ENCODE measurements at regions not wholly inside any gene's neighbourhood (a gene's known extent, or its start where the extent isn't known, plus 50 kb on each side); places are given as distances from the start of the nearest gene placed in this dataset.

GRCh38 chr3:154851644-154852043, 228.5 kb upstream of the MME start:
- Histone ChIP-seq H3K36me3 (no peaks in the 10 kb centered on the region), H3K27ac (no peak overlapping the region), H3K4me1 (no peaks in the 10 kb centered on the region), H3K4me3 (replicated peaks in 1 of 3) (no peak overlapping the region), H3K9me3 (no peaks in the 10 kb centered on the region), H3K27me3 (no peaks in the 10 kb centered on the region)
- DNase-seq, result no peak
- TF ChIP-seq CTCF (IDR thresholded peaks at IDR 0.05), result no peak
- TF ChIP-seq POLR2A (IDR thresholded peaks at IDR 0.05), result no peak
- intact Hi-C loops (cut with DNase I), result no loop called here

- H3K36me3 ChIP-seq, result no peaks in the 10 kb centered on the region
- intact Hi-C loops (cut with DNase I), result no loop called here
- no peaks in the 10 kb centered on the region for H3K27me3 ChIP-seq
- TF ChIP-seq CTCF (IDR thresholded peaks at IDR 0.05) (no peak), POLR2A (IDR thresholded peaks at IDR 0.05) (no peak)
- H3K4me3 ChIP-seq (replicated peaks in 1 of 3), result no peak overlapping the region
- no peaks in the 10 kb centered on the region for H3K4me1 ChIP-seq
- no peak for DNase-seq
- 94 to 95% methylated on average over 2 of the region's 2 CpGs for WGBS, 2 donors
- no peaks in the 10 kb centered on the region for H3K9me3 ChIP-seq
- no peak overlapping the region for H3K27ac ChIP-seq
Measured at GRCh38 chr3:154850921-154851320, 229.2 kb upstream of the MME start.

GRCh38 chr3:154849408-154849807, 230.7 kb upstream of the MME start:
- no peak for TF ChIP-seq CTCF (IDR thresholded peaks at IDR 0.05)
- no peak for TF ChIP-seq POLR2A (IDR thresholded peaks at IDR 0.05)
- H3K4me3 ChIP-seq (replicated peaks in 1 of 3), result no peak overlapping the region
- no peaks in the 10 kb centered on the region for H3K4me1 ChIP-seq
- 94 to 97% methylated on average over 2 of the region's 2 CpGs for WGBS, 2 donors
- no peak for DNase-seq
- intact Hi-C loops (cut with DNase I), result no loop called here
- no peaks in the 10 kb centered on the region for H3K36me3 ChIP-seq
- H3K27ac ChIP-seq, result no peak overlapping the region
- H3K9me3 ChIP-seq, result no peaks in the 10 kb centered on the region
- no peaks in the 10 kb centered on the region for H3K27me3 ChIP-seq

GRCh38 chr3:154844863-154845262, 235.3 kb upstream of the MME start:
- Histone ChIP-seq H3K4me1 (no peaks in the 10 kb centered on the region), H3K27me3 (no peaks in the 10 kb centered on the region), H3K36me3 (no peaks in the 10 kb centered on the region), H3K27ac (no peak overlapping the region), H3K4me3 (replicated peaks in 1 of 3) (no peak overlapping the region), H3K9me3 (no peaks in the 10 kb centered on the region)
- 71 to 81% methylated on average over 1 of the region's 1 CpG for WGBS, 2 donors
- DNase-seq, result no peak
- intact Hi-C loops (cut with DNase I), result no loop called here
- TF ChIP-seq POLR2A (IDR thresholded peaks at IDR 0.05), result no peak
- TF ChIP-seq CTCF (IDR thresholded peaks at IDR 0.05), result no peak

- DNase-seq, result no peak
- Histone ChIP-seq H3K4me3 (replicated peaks in 1 of 3) (no peak overlapping the region), H3K27ac (no peak overlapping the region), H3K4me1 (no peaks in the 10 kb centered on the region), H3K36me3 (no peaks in the 10 kb centered on the region), H3K27me3 (no peaks in the 10 kb centered on the region), H3K9me3 (no peaks in the 10 kb centered on the region)
- intact Hi-C loops (cut with DNase I), result no loop called here
- WGBS, 2 donors, result 57 to 63% methylated on average over 1 of the region's 1 CpG
- TF ChIP-seq POLR2A (IDR thresholded peaks at IDR 0.05) (no peak), CTCF (IDR thresholded peaks at IDR 0.05) (no peak)
Measured at GRCh38 chr3:154843647-154844046, 236.5 kb upstream of the MME start.

Measured in thyroid gland (tissue), 4 donors.